GM23338 (cell line): ENCODE measurements at regions not wholly inside any gene's neighbourhood (a gene's known extent, or its start where the extent isn't known, plus 50 kb on each side); places are given as distances from the start of the nearest gene placed in this dataset.

ENCODE experiments used
- CREB1 ChIP-seq: fragments of 250-450 bp; sonication (Bioruptor Pico); IDR thresholded peaks from 2 replicates; pipeline ENCODE4 v1.5.0; 2020; ENCODE audit warnings: low read depth, mild to moderate bottlenecking, moderate library complexity
- EZH2 ChIP-seq: fragments of 200-600 bp; sonication (generic); IDR thresholded peaks from one replicate; pipeline ENCODE4 v1.8.0; 2017; ENCODE audit warnings: antibody characterized with exemption, mild to moderate bottlenecking, low read depth; ENCODE audit not compliant: unreplicated experiment
- EZH2phosphoT487 ChIP-seq: fragments of 200-600 bp; sonication (generic); IDR thresholded peaks from one replicate; pipeline ENCODE4 v1.8.1; 2018; ENCODE audit warnings: antibody characterized with exemption; ENCODE audit not compliant: unreplicated experiment
- JUNB ChIP-seq: IDR thresholded peaks from one replicate; pipeline ENCODE4 v1.6.1; 2016; ENCODE audit warnings: antibody characterized with exemption; ENCODE audit not compliant: unreplicated experiment
- NANOG ChIP-seq: IDR thresholded peaks from 2 replicates; pipeline ENCODE4 v1.6.1; 2016; ENCODE audit warnings: antibody characterized with exemption, borderline replicate concordance
- POLR2AphosphoS5 ChIP-seq: IDR thresholded peaks from 2 replicates; pipeline ENCODE4 v1.6.1; 2016; ENCODE audit warnings: antibody characterized with exemption, low read depth
- ZNF114 ChIP-seq: fragments of 250-450 bp; sonication (Bioruptor Pico); IDR thresholded peaks from 2 replicates; pipeline ENCODE4 v1.5.0; 2020; ENCODE audit warnings: mild to moderate bottlenecking, moderate library complexity
- TF ChIP-seq, protein P1 (sequence below), 2 experiments: fragments of 200-600 bp in 1 of 2; sonication (generic) in 1 of 2; conservative IDR thresholded peaks; 2 replicates each; pipeline versions ENCODE4 v1.5.1 to v1.6.1; 2016 to 2017; ENCODE audit warnings: antibody characterized with exemption in 2 of 2, low read depth in 2 of 2, mild to moderate bottlenecking in 2 of 2, moderate library complexity in 1 of 2
- TF ChIP-seq, protein P2 (sequence below): IDR thresholded peaks from one replicate; pipeline ENCODE4 v1.6.1; 2018; ENCODE audit warnings: antibody characterized with exemption; ENCODE audit not compliant: unreplicated experiment

DNA sequence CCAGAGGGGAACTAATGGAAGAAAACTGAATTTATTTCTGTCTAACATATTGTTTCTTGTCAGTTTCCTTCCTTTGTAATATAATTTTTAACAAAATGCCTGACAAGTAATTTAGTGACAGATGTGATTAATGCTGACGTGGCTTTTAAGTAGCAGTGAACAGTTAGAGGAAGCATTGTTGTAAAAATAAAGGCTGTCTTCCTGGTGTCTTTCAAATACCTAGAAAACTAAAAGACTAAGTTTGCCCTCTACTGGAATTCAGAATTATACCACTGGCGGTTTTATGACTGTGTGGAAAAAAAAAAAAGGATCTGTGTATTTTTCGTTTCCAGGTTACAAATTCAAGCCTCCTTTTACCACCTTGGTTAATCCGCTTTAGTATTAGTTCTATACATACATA, 217.1 kb upstream of the DPP6 start:
- TF ChIP-seq EZH2: no peak
- TF ChIP-seq, protein P1, sequence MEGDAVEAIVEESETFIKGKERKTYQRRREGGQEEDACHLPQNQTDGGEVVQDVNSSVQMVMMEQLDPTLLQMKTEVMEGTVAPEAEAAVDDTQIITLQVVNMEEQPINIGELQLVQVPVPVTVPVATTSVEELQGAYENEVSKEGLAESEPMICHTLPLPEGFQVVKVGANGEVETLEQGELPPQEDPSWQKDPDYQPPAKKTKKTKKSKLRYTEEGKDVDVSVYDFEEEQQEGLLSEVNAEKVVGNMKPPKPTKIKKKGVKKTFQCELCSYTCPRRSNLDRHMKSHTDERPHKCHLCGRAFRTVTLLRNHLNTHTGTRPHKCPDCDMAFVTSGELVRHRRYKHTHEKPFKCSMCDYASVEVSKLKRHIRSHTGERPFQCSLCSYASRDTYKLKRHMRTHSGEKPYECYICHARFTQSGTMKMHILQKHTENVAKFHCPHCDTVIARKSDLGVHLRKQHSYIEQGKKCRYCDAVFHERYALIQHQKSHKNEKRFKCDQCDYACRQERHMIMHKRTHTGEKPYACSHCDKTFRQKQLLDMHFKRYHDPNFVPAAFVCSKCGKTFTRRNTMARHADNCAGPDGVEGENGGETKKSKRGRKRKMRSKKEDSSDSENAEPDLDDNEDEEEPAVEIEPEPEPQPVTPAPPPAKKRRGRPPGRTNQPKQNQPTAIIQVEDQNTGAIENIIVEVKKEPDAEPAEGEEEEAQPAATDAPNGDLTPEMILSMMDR (conservative IDR thresholded peaks at IDR 0.05; ENCODE audit: low read depth in 2 of 2): no peak
- TF ChIP-seq JUNB: no peak
- TF ChIP-seq NANOG: no peak
- TF ChIP-seq, protein P2, sequence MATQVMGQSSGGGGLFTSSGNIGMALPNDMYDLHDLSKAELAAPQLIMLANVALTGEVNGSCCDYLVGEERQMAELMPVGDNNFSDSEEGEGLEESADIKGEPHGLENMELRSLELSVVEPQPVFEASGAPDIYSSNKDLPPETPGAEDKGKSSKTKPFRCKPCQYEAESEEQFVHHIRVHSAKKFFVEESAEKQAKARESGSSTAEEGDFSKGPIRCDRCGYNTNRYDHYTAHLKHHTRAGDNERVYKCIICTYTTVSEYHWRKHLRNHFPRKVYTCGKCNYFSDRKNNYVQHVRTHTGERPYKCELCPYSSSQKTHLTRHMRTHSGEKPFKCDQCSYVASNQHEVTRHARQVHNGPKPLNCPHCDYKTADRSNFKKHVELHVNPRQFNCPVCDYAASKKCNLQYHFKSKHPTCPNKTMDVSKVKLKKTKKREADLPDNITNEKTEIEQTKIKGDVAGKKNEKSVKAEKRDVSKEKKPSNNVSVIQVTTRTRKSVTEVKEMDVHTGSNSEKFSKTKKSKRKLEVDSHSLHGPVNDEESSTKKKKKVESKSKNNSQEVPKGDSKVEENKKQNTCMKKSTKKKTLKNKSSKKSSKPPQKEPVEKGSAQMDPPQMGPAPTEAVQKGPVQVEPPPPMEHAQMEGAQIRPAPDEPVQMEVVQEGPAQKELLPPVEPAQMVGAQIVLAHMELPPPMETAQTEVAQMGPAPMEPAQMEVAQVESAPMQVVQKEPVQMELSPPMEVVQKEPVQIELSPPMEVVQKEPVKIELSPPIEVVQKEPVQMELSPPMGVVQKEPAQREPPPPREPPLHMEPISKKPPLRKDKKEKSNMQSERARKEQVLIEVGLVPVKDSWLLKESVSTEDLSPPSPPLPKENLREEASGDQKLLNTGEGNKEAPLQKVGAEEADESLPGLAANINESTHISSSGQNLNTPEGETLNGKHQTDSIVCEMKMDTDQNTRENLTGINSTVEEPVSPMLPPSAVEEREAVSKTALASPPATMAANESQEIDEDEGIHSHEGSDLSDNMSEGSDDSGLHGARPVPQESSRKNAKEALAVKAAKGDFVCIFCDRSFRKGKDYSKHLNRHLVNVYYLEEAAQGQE: no peak
- TF ChIP-seq CREB1 (CRISPR knock-in tag): no peak
- no peak for TF ChIP-seq POLR2AphosphoS5
- TF ChIP-seq EZH2phosphoT487: no peak
- TF ChIP-seq ZNF114 (CRISPR knock-in tag): no peak
